ENCODE measurements at regions not wholly inside any gene's neighbourhood (a gene's known extent, or its start where the extent isn't known, plus 50 kb on each side); places are given as distances from the start of the nearest gene placed in this dataset.
"Not testable (repeated sequence)": the region's sequence is repeated elsewhere in the genome, so short reads cannot be mapped to it uniquely, and the experiment has no call there.

DNA sequence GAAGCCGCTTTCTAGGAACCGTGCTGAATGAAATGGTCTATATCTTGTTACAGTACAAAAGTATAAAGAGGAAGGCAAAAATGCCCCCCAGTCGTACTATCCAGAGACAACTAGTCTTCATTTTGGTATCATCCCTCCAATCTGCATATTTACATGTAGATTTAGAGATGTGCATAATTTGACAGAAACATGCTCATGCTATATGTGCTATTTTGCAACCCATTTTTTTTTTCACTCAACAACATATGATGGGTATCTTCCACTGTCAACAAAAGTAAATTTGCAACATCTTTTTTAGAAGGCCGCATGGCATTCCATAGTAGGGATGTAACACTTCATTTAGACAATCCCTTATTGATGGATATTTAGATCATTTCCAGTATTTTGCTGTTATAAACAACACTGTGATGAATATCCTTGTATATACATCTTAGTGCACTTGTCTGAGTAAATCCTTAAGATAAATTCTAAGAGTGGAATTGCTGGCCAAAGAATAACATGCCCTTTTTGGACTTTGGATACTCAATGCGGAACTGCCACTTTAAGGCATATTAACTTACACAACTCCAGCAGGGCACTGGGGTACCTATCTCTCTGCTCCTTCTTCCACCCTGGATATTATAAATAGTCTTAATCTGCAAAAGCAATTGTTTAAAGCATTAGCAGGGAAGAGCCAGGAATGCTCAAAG lies 71.1 kb upstream of the SH3PXD2B start:
- no peak for DNase-seq

DNA sequence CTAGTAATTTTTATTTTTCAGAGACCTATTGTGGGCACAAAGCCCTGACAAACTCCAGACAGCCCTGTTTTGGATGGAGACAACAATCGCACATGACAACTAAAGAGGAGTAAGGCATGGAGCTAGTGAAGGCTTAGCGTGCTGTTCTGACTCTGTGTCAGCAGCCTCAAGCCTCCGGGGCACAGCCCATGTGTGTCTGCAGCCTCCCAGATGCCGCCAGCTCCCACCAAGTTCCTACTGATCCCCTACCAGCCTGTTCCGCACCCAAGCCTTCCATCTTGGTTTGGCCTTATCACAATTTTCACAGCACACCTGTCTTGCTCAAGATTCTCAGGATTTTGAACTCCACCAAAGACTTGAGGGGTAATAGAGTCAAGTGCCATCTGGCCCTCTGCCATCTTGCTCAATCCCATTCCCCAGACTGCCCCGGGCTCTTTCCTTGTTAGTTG lies 70.3 kb upstream of the SH3PXD2B start:
- DNase-seq, result no peak

DNA sequence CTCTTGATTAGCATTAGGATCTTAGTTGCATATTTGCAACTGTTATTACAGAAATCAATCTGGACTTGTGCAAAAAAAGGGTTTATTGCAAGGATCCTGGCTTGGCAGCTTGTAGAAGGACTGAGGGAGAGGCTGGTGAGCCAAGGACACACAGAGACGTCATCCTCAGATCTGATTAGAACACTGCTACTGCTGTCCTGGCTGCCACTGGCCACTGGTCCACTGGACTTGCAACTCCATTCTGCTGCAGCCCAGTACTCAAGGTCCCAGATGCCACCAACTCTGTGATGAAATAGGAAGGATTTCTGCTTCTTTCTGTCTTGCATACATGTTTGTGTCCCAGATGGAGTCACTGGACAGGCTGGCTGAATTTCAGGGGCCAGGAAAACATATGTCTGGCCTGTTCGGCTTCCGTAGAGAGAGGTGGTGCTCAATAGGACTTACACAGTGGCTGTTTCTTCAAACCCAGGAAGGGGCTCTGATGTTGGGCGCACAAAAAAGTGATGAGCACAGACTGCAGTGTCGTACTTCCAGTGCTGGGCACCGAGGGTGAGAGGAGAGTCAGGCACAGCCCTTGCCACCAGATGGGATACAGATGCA lies 68.9 kb upstream of the SH3PXD2B start:
- DNase-seq, result no peak

DNA sequence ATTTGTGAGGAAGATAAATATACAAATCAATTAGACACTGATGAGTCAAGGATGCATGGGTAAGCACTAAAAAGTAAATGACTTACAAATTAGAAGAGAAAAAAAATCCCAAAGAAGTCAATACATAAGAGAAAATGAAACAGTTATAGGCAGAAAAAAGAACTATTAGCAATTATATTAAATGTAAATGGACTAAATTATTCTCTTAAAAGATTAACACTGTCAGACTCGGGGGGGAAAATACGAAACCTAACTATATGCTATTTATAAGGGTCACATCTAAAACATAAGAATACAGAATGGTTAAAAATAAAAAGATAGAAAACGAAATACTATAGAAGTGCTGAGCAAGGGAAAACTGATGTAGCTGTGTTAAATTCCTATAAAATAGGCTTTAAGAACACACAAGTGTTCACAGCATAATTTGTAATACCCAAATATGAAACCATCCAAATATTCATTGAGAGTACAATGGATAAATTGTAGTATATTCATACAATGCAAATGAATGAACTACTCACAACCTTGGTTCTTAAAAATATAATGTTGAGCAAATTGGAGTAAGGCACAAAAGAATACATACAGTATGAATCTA lies 67.1 kb upstream of the SH3PXD2B start:
- no peak for DNase-seq

DNA sequence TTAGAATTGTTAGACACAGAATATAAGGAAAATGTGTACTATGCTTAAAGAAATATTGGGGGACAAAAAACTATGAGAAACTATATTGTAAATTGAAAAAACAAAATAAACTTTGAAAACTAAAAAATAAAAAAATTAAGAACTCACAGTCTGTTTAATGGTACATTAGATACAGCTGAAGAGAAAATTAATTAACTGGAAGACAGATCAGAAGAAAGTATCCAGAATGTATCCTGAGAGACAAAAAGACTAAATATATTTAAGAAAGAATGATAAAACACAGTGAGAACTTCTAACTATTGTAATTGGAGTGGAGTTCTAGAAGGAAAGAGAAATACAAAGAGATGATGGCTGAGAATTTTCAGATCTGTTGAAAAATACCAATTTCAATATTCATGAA lies 57.6 kb upstream of the SH3PXD2B start:
- DNase-seq, result no peak

DNA sequence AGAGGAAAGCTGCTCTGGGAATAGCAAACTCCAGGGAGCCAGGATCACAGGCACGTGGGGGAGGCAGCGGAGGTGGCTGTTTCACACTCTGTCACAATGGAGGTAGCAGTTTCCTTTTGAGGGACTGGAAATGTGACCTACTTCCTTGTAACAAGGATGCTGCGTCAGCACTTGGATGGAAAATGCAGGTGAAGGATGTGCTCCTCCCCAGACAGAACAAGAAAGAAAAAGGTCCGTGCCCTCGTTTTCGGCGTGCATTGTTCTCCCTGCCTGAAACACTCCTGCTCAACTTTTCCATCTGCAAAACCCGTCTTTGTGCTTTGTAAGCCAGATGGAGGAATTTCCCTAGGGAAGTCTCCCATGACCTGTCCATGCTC lies 55.1 kb upstream of the SH3PXD2B start:
- no peak for DNase-seq

DNA sequence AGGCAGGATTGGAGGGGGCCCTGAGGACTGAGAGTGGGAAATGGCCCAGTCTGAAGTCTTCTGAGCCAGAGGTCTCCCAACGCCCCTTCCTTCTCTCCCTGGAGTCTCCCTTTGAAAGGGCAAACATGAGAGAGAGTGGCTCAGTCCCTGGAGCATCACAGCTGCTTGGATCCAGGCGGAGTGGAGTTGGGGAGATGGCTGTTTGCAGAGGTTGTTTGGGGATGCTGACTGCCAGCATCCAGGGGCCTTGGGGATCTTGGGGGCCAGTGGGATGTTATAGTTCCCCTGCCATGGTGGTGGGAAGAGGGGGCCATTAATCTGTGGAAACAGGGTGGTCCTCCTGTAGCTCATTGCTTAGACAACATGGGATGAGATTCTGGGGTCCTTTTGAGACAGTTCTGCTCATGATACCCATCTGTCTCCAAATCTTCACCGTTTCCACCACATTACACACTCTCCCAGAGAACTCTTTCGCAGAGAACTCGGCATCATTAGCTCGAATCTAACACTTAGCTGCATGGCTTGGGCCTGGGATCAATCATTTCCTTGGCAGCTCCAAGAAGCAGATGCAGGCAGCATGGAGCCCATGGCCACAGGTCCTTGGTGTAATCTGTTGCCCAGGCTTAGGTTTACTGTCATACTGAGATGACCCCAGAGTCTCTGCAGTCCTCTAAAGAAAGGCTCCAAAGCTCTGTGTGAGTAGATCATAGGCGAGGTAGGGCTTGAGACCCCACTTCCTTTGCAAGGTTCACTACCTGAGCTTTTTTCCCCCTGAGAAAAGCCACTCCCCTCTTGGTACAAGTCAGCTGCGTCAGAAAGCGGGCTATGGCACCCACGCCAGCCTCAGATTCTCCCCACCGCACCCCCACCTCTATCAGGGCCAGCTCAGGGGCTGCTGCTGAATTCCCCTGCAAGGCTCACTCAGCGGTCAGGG lies 54.4 kb upstream of the SH3PXD2B start:
- no peak for DNase-seq

DNA sequence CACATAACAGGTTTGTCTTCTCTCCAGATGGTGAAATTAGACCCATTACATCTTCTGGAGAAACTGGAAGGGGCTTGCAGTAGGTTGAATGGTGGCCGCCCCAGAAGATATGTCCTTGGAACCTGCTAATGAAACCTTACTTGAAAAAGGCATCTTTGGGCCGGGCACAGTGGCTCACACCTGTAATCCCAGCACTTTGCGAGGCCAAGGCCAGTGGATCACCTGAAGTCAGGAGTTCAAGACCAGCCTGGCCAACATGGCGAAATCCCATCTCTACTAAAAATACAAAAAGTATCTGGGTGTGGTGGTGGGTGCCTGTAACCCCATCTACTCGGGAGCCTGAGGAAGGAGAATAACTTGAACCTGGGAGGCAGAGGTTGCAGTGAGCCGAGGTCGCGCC lies 53.2 kb upstream of the SH3PXD2B start:
- not testable (repeated sequence) for DNase-seq

DNA sequence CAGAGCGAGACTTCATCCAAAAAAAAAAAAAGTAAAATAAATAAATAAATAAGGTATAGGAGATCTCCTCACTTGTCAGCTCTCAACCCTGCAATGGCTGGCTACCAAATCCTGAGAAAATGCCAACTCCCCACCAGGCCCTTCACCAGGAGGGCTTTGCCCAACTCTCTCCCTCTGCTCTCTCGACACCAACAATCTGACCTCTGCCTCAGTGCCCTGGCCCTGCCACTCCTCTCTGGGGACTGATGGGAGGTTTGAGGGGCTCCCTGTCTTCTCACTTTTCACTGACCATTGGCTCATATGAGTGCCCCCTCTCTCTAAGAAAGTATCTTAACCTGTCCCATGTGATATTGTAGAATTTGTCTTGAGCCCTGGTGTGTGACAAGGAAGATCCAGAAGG lies 52.6 kb upstream of the SH3PXD2B start:
- DNase-seq, result no peak

DNA sequence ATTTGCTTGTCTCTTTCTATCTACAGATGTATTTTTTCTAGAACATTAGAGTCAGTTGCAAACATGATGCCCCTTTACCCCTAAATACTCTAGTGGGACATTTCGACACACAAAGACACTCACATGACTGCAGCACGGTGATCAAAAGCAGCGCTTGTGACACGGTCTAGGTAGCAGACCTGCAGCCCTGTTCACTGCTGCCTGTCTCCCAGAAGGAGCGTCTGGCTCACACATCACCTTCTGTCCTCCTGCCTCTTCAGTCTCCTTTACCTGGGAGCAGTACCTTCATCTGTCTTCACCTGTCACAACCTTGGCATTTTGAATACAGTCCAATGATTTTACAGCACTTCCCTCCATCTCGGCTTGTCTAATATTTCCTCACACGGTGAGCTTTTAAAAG lies 51.9 kb upstream of the SH3PXD2B start:
- DNase-seq, result no peak

DNA sequence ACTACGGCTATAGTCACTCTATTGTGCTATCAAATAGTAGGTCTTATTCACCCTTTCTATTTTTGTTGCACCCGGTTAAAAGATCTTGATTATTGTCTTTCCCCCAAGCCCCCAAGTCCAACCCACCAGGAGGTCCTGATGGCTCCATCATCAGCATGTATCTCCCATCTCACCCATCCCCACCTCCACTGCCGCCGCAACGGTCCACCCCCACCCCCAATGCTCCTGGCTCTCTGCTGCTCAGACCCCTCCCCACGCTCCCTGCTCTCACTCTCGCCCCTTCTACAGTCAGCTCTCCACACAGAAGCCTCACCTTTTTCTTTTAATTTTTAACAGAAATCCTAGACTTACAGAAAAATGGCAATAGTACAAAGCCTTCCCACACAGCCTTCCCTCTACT lies 51.5 kb upstream of the SH3PXD2B start:
- DNase-seq, result no peak

DNA sequence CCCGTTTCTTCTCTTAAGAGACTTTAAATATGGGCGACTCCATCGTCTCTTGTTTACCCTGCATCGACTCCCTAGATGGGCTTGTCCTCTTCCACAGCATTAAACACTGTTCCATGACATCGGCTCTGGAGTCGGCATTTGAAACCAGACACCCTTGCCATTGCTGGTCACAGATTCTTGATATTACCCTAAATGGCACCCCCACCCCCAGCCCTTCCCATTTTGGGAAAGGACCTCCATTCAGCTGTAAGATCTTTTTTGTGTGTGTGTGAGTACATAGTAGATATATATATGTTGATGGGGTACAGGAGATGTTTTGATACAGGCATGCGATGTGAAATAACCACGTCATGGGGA lies 51.1 kb upstream of the SH3PXD2B start:
- DNase-seq, result no peak

DNA sequence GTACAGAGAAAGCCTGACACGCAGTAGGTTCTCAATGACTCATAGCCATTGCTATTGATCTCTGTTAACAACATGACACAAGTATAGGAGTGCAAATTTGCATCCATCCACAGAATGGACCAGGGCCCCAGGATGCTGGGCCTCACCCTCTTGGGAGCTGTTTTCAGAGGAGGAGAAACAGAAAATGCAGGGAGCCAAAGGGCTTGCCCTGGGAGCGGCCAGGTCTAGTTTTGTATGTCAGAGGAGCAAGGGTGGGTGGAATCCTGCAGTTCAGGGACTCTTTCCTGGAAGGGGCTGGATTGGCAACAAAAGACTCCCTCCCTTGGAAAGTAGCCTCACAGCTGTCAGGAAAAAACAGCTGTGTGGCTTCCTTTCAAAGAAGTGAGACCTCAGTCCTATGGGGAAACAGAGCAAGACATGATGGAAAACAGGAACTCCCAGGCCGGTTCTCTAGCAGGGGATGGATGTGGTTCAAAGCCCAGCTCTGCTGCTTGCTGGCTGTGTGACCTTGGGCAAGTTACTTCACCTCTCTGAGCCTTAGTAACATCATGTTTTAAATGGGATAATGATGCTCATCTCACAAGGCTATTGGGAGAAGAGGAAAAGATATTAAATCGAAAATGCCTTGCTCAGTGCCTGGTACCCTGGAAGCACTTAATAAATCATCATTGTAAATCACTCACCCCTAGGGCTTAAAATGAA lies 50.5 kb upstream of the SH3PXD2B start:
- no peak for DNase-seq

DNA sequence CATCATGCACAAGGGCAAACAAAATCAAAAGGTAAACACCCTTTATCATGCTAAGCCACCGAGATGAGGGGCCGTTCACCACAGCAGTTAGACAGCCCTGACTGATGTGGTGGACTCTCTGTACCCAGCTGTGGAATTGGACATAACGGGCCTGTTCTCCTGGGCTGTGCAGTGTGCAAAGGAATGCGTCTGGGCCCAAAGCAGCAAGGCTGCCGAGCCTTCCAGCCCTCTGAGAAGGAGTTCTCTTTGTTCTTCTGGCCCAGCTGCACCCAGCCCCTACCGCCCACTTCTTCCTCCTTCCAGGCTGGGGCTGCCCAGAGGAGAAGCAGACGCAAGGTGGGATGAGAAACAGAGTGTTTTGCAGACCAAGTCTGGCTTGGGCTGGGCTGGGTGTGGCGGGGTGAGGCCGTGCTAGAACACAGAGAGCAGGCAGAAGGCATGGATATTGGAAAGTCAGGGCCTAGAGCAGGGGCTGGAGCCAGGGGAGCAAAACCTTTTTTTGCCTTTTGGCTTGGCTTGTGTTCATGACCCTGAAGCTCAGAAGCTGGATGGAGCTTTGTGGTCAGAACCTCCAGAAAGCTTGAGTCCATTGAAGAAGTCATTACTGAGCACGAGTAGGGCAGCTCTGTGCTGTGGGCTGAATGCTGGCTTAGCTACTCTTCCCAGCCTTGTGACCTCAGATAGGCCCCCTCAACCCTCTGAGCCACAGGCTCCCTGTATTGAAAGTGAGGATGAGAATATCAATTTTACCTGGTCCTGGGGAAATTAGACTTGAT lies 49.8 kb upstream of the SH3PXD2B start:
- no peak for DNase-seq
